ENCODE measurements at regions not wholly inside any gene's neighbourhood (a gene's known extent, or its start where the extent isn't known, plus 50 kb on each side); places are given as distances from the start of the nearest gene placed in this dataset.

GRCh38 chr17:83179374-83179773 is 100.0 kb downstream of the METRNL start:
- TF ChIP-seq CTCF (conservative IDR thresholded peaks at IDR 0.05), result no peak
- TF ChIP-seq EZH2 (IDR thresholded peaks at IDR 0.05; ENCODE audit: low read depth), result no peak

Measured in PC-9 (cell line).